AG08396 (cell line): ENCODE measurements at regions not wholly inside any gene's neighbourhood (a gene's known extent, or its start where the extent isn't known, plus 50 kb on each side); places are given as distances from the start of the nearest gene placed in this dataset.
A peak's percentile ranks its signal among the peaks of the same experiment; 100 is the strongest.
"Not testable (repeated sequence)": the region's sequence is repeated elsewhere in the genome, so short reads cannot be mapped to it uniquely, and the experiment has no call there.

ENCODE experiments used
- DNase-seq: peaks from one replicate; pipeline ENCODE4 v3.0.0; 2012; ENCODE audit warnings: low spot score, mixed read lengths

DNA sequence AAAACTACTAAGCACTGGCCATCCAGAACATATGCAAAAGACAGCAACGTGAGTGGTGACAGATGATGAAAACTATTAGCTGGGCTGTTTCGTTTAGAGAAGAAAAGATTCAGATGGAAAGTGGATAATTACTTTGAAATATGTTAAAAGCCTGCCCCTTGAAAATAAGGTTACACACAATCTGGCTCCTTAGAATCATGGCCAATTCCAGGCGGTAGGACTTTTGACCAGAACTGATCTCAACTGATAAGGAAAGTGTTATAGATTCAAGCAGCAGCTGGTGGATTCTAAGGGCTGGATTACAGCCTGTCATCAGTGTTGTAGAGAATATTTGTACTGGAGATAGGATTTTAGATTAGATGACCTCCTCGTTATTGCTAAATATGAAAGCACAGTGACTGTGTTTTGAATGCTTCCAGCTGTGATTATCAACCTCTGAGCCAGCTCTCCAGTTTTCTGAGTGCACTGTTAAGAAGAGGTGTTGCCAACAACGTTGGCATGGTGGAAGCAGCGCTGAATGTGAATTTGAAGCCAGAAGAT lies 75.1 kb downstream of the KBTBD2 start:
- not testable (repeated sequence) for DNase-seq

DNA sequence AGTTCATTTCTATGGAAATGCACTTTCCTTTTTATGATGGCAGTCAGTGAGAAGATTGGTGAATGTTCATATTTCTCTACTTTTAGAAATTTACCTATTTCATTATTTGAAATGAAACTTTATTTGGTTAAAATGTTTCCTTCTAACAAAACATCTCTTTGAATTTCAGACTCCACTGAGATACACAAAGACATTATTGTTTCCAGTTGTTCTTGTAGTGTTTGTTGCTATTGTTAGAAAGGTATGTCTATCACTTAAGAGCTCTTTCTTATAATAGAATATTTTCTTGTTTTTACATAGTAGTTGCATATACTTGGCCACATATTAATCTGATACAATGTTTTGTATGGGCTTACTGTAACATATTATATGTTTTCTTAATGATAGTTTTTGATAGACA lies 76.8 kb downstream of the KBTBD2 start:
- not testable (repeated sequence) for DNase-seq

DNA sequence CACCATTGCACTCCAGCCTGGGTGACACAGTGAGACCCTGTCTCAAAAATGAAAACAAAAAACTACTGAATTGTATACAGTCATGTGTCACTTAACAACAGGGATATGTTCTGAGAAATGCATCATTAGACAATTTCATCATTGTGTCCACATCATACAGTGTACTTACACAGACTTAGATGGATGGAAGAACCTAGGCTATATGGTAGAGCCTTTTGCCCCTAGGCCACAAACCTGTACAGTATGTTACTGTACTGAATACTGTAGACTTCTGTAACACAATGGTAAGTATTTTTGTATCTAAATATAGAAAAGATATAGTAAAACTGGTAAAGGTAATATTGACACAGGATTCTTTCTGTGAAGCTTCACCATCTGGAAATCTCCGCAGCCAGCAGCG lies 81.7 kb downstream of the KBTBD2 start:
- DNase-seq = no peak

DNA sequence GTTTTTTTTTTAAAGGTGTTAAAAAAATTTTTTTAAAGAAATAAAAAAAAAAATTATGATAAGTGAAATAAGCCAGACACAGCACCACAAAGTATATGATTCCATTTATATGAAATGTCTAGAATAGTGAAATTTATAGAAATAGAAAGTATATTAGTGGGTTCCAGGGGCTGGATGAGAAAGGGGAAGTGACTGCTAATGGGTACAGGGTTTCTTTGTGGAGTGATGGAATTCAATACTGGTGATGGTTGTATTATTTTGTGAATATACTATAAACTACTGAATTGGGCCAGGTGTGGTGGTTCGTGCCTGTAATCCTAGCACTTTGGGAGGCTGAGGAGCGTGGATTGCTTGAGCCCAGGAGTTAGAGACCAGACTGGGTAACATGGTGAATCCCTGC lies 82.2 kb downstream of the KBTBD2 start:
- DNase-seq = no peak

DNA sequence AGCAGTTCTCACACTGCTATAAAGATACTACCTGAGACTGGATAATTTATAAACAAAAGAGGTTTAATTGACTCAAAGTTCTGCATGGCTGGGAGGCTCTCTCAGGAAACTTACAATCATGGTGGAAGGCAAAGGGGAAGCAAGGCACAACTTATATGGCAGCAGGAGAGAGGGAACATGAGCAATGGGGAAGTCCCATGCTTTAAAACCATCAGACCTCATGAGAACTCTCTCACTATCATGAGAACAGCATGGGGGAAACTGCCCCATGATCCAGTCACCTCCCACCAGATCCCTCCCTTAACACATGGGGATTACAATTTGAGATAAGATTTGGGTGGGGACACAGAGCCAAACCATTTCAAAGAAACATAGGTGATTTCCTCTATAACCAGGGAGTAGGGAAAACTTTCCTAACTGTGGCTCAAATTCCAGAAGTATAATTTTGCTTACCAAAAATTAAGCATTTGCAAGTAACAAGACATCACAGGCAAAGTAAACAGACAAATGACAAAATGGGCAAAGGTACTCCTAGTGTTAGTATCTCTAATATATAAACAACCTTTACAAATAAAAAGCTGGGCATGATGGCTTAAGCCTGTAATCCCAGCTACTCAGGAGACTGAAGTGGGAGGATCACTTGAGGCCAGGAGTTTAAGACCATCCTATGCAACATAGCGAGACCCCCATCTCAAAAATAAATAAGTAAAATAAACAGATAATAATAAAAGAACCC lies 88.0 kb downstream of the KBTBD2 start:
- no peak for DNase-seq

DNA sequence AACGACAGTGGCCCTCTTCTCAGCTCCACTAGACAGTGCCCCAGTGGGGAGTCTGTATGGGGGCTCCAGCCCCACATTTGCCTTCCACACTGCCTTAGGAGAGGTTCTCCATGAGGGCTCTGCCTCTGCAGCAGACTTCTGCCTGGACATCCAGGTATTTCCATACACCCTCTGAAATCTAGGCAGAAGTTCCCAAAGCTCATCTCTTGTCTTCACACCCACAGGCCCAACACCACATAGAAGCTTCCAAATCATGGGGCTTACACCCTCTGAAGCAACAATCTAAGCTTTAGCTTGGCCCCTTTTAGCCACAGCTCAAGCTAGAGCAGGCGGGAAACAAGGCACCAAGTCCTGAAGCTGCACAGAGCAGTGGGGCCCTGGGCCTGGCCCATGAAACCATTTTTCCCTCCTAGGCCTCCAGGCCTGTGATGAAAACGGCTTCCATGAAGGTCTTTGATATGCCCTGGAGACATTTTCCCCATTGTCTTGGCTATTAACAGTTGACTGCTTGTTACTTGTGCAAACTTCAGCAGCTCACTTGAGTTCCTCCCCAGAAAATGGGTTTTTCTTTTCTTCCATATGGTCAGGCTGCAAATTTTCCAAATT lies 89.2 kb downstream of the KBTBD2 start:
- DNase-seq = no peak

DNA sequence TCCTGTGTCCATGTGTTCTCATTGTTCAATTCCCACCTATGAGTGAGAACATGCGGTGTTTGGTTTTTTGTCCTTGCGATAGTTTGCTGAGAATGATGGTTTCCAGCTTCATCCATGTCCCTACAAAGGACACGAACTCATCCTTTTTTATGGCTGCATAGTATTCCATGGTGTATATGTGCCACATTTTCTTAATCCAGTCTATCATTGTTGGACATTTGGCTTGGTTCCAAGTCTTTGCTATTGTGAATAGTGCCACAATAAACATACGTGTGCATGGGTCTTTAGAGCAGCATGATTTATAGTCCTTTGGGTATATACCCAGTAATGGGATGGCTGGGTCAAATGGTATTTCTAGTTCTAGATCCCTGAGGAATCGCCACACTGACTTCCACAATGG lies 98.5 kb downstream of the KBTBD2 start:
- not testable (repeated sequence) for DNase-seq

DNA sequence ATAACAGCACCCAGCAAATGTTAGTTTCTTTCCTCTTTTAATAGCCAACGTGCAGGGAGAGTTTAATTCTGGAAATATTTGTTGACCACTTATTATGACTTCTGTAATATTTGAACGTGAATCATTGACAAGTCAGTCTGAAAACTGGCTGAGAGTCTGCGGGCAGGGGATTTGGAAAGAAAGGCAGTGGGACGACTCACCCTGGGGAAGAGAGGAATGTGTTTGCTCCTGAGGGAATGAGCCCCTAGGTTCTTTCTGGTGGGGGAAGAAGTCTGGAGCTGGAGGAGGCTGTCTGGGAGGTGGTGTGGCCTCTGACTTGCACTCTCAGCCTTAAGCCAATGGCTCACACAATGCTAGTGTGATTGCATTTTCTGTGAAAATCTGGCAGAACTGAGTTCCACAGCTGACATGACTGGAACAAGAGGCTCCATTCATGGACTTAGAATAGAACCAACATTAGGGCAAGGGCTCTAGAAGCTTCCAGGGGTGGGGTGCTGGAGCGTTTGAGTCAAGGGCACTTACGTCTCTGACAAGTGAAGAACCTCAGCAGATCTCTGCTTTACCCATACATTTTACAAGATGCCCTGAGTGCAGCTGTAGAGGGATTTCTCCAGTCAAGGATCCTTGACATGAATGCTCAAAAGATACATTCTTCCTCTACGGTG lies 100.7 kb downstream of the KBTBD2 start:
- peak; percentile 44 for DNase-seq

DNA sequence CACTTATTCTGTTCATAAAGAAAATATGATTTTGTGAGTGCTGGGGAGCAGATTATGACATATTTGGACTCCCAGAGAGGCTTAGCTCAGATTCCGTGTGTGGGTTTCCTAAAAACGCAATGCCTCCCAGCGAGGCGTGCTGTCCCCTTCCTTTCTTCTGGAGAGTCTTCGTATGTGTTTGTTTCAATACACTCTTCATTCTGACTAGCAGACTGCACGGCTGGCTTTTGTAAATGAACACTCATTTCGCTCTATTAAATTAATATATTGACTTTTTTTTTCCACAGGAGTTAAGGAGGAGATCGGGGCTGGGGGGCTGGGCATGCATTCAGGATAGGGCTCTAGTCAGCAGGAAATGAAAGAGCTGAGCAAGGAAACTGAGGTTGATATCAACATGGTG lies 102.3 kb downstream of the KBTBD2 start:
- DNase-seq = not testable (repeated sequence)

DNA sequence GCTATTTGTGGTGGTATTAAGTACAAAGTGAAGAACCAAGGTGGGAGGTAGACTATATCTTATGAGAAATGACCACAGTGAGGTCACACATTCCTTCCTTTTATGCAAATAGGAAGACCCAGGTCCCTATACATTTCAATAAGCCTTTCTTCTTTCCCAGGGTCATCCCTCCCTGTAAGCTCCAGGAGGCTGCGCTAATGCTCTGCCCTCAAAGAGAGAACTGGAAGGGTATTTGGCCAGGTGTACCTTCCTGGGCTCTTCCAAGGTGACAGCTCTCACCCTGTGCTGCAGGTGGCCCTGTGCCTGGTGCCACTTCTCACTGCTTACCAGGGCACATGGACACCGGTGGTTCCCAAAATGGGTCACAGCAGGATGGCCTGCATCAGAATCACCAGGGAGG lies 103.4 kb downstream of the KBTBD2 start:
- DNase-seq = not testable (repeated sequence)

DNA sequence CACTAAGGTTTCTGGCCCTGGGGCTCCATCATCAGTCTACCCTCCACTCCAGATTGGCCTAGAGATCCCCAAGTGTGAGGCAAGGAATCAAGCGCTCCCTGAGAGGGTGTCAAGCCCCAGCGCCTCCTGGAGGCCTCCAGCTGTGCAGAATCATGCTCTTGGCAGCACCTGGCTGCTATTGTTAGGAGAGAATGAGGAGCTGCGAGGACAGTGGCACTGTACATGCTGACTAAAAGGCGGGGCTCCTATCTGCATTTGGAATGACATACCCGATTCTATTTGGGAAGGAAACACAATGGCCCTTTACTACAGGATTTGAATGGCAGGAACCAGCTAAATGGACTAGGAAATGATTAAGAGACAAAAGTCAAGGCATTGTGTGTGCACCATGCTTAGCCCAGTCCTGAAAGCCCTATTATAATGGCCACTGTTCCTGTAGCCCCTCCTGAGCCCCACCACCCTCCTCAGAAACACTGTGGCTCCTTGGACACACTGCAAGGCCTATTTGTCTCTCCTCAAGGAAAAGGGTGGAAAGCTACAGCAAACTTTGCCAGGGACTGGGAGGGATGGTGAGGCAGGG lies 106.1 kb downstream of the KBTBD2 start:
- not testable (repeated sequence) for DNase-seq

DNA sequence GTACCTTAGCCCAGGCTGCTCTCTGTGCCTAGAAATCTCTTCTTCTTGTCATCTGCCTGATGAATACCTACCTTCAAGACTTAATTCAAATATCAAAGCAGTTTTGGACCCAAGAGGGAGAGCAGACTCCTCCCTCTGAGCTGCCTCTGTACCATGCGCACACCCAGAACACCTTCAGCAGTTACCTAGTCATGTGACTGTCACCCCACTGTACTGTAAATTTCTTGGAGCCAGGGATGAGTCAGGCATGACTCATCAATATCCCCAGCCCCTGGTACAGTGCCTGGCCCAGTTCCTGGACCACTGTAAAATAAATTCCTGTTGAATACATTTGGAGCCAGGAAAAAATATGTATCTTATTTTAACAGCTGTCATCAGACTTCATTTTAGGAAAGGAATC lies 111.7 kb downstream of the KBTBD2 start:
- DNase-seq = not testable (repeated sequence)

DNA sequence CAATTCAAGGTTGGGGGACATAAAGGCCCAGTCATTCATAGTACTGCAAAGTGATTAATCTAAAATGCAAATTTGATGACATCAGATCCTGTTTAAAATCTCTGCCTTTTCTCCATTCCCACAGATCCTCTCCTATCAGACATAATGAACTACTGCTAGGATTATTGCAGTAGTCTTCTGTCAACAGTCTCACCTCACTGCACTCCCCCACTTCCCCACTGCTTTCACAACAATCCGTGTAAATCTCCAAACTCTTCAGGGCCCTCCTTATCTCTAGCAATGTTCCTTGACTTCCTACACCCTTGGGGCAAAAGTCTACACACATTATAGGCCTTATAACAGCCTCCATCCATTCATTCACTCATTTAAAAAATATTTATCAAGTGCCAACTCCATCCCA lies 112.4 kb downstream of the KBTBD2 start:
- DNase-seq = no peak

DNA sequence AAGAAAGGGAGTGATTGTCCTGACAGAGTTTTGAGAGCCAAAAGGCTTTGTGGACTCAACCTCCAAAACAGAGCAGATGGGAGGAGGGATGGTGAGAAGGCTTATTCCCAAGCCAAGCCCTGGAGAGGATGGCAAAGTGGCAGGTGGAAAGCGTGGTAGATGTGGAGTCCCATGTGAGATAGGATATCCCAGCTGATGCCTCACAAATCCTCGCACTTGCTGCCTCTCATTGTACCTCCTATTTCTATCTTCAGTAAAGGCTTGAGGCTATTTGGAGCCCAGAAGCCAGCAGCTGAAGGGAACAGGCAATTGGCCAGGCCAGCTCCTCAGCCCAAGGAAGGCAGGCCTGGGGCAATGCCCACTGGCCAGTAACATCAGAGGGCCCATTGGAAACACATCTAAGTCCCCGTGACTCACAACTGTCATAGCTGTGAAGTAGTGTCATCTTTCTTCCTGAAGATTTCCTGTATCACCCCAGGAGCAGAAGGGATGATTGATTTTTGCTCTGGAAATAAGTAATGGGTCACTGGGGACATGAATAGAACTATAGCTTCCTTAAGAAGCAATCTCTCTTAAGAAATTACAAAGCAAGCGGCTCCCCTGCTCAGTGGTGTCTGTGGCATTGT lies 114.4 kb downstream of the KBTBD2 start:
- DNase-seq = not testable (repeated sequence)

DNA sequence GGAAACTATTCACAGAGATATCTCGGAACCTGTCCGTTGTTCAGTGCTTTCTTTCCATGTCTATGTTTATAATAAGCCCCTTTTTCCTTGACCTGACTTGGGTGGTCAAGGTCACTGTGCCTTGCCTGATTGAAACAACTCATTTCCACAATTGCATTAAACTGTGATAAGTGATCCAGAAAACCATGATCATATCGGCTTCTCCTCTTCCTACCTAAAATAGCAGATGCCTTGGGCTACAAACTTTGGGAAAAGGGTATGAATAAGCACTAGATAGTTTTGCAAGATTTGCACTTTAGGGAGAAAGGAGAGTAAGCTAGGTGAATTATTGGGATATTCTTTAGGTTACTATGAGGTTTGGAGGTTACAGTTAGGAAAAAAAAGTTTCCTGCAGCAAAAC lies 115.2 kb downstream of the KBTBD2 start:
- not testable (repeated sequence) for DNase-seq

DNA sequence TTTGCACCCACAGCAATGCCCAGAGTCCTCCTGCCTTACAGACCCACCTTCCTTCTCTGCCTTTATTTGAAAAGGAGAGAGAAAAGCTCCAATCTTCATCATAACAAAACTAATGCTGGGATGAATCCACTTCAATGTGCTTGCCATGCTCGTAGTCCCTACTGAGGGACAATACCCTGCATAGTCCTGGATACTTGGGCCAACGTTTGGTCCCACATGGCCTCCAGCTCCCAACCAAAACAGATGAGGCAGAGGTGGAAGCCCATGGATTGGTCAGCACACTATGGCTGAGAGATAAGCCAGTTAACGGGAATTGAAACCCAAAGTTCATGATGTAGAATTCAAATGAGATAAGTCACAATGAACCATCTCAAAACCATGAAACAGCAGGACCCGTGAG lies 115.8 kb downstream of the KBTBD2 start:
- DNase-seq = not testable (repeated sequence)

DNA sequence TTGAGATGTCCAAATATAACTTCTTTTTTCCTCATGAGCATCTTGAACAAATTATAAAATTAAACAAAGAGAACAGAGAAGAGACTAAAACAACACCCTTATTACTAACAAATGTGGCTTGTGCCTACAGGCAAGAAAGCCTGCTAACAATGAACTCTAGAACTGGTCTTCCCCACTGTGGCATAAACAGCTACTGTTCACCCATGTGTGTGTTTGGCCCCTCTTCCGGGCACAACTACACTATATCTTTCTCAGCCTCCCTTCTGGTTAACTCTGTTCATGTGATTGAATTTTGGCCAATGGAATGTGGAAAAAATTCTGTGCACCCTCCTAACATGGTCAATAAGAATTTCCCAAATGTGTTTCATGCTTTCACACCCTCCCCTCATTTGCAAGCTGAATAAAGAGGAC lies 117.0 kb downstream of the KBTBD2 start:
- no peak for DNase-seq

DNA sequence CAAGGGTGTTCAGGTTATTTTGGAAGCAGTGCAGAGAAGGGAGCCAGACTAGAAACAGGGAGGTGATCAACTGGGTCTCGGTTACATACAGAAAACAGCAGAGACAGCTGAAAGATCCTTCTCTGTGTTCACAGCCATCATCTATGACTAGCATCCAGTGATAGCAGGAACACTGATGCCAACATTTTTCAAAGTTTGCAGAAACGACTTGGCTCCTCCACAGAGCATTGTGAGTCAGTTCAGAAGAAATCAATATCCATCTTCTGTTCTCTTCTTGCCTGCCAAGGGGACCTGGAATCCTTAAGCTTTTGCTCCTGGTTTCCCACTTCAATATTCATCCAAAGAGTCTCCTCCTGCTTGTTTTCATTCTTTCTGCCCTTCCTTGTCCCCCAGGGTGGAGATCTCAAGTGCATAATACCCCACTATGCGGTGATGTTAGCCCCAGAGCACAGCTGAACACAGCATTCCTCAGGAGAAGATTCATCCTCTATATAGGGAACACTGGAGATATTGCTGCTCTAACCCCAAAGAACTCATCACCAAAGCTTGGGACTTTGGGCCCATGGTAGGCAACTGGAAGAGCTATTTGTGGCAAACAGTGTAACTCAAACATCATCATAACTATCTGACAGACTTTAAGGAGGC lies 122.6 kb downstream of the KBTBD2 start:
- DNase-seq = peak; percentile 50

DNA sequence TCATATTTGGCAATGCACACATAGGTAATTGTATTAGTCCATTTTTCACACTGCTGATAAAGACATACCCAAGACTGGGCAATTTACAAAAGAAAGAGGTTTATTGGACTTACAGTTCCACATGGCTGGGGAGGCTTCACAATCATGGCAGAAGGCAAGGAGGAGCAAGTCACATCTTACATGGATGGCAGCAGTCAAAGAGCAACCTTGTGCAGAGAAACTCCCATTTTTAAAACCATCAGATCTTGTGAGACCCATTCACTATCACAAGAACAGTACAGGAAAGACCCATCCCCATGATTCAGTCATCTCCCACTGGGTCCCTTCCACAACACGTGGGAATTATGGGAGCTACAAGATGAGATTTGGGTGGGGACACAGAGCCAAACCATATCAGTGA lies 123.2 kb downstream of the KBTBD2 start:
- DNase-seq = not testable (repeated sequence)

DNA sequence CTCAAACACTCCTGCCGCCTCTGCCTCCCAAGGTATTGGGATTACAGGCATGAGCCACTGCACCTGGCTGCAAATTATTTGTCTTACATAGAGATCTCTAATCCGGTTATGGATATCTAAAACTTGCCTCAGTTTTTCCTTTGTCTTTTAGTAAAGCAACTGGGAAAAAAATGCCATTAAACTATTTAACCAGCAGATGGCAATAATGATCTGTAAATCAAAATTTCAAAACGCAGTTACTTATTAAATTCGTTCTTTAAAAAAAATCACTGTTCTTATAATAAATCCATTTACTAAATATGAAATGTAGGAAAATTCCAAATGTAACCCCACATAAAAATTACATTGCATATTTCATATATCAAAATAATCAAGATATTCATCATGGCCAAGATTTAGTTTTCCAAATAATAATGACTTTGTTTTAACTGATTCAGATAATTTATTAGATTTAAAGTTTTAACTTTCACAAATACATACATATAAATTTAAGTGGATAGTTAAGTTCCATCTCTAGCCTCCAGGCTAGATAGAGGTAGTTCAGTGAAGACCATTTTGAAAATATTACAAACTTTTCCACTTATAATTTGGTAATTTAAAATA lies 125.8 kb downstream of the KBTBD2 start:
- not testable (repeated sequence) for DNase-seq

DNA sequence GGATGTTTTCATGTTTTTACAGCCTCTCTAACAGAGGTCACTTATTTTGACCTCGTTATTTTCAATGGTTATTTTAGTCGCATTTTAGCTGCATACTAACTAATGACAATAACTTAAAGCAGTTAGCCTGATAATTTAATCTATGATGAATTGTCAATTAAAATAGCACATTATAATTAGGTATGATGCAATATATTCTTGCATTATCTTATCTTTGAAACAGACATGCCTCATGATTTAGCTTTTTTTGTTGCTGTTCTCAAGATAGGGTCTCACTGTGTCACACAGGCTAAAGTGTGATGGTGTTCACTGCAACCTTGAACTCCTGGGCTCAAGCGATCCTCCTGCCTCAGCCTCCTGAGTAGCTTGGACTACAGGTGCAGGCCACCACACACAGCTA lies 126.4 kb downstream of the KBTBD2 start:
- no peak for DNase-seq
